ENCODE measurements at regions not wholly inside any gene's neighbourhood (a gene's known extent, or its start where the extent isn't known, plus 50 kb on each side); places are given as distances from the start of the nearest gene placed in this dataset.

- TF ChIP-seq, protein P1, sequence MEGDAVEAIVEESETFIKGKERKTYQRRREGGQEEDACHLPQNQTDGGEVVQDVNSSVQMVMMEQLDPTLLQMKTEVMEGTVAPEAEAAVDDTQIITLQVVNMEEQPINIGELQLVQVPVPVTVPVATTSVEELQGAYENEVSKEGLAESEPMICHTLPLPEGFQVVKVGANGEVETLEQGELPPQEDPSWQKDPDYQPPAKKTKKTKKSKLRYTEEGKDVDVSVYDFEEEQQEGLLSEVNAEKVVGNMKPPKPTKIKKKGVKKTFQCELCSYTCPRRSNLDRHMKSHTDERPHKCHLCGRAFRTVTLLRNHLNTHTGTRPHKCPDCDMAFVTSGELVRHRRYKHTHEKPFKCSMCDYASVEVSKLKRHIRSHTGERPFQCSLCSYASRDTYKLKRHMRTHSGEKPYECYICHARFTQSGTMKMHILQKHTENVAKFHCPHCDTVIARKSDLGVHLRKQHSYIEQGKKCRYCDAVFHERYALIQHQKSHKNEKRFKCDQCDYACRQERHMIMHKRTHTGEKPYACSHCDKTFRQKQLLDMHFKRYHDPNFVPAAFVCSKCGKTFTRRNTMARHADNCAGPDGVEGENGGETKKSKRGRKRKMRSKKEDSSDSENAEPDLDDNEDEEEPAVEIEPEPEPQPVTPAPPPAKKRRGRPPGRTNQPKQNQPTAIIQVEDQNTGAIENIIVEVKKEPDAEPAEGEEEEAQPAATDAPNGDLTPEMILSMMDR (IDR thresholded peaks at IDR 0.05) = no peak
- TF ChIP-seq POLR2A (IDR thresholded peaks at IDR 0.05) = no peak
Observed at GRCh38 chr10:91080776-91081175, 139.7 kb upstream of the PCGF5 start.

Data from body of pancreas (tissue), 4 donors.